Ishikawa (cell line): ENCODE measurements at regions not wholly inside any gene's neighbourhood (a gene's known extent, or its start where the extent isn't known, plus 50 kb on each side); places are given as distances from the start of the nearest gene placed in this dataset.

Source experiments
- CEBPB ChIP-seq: IDR thresholded peaks from 2 replicates; pipeline ENCODE4 v1.6.1; 2012
- CREB1 ChIP-seq: IDR thresholded peaks from 2 replicates; pipeline ENCODE4 v1.6.1; 2012; ENCODE audit warnings: low read depth
- EP300 ChIP-seq: IDR thresholded peaks from 2 replicates; pipeline ENCODE4 v1.6.1; 2012; ENCODE audit warnings: borderline replicate concordance
- MAX ChIP-seq: IDR thresholded peaks from 2 replicates; pipeline ENCODE4 v1.6.1; 2012
- NFIC ChIP-seq: IDR thresholded peaks from 2 replicates; pipeline ENCODE4 v1.6.1; 2012
- RAD21 ChIP-seq: IDR thresholded peaks from 2 replicates; pipeline ENCODE4 v1.6.1; 2012; ENCODE audit warnings: low read depth
- TAF1 ChIP-seq: IDR thresholded peaks from 2 replicates; pipeline ENCODE4 v1.6.1; 2012; ENCODE audit warnings: low read depth, mild to moderate bottlenecking
- TEAD4 ChIP-seq: IDR thresholded peaks from 2 replicates; pipeline ENCODE4 v1.6.1; 2012
- YY1 ChIP-seq: IDR thresholded peaks from 2 replicates; pipeline ENCODE4 v1.6.1; 2012; ENCODE audit warnings: low read depth
- TF ChIP-seq, protein P1 (sequence below): IDR thresholded peaks from 2 replicates; pipeline ENCODE4 v1.6.1; 2012
- TF ChIP-seq, protein P2 (sequence below): IDR thresholded peaks from 2 replicates; pipeline ENCODE4 v1.6.1; 2012; ENCODE audit warnings: low read depth, mild to moderate bottlenecking

DNA sequence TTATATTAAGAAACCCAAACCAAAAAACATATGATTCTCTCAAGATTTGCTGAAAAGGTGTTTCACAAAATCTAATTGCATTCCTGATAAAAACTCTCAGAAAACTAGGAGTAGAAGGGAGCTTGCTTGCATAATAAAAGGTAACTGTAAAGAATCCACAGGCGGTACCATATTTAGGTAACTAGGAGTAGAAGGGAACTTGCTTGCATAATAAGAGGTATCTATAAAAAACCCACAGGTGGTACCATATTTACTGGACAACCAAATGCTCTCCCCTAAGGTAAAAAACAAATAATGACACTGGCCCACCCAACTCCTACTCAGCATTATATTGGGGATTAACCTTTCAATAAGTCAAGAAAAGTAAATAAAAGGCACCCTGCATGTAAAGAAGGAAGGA lies 57.5 kb upstream of the FCN1 start:
- TF ChIP-seq CREB1 (no peak), CEBPB (no peak), RAD21 (no peak), EP300 (no peak), NFIC (no peak), MAX (no peak), YY1 (no peak), TAF1 (no peak), TEAD4 (no peak)
- TF ChIP-seq, protein P1, sequence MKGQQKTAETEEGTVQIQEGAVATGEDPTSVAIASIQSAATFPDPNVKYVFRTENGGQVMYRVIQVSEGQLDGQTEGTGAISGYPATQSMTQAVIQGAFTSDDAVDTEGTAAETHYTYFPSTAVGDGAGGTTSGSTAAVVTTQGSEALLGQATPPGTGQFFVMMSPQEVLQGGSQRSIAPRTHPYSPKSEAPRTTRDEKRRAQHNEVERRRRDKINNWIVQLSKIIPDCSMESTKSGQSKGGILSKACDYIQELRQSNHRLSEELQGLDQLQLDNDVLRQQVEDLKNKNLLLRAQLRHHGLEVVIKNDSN, result no peak
- TF ChIP-seq, protein P2, sequence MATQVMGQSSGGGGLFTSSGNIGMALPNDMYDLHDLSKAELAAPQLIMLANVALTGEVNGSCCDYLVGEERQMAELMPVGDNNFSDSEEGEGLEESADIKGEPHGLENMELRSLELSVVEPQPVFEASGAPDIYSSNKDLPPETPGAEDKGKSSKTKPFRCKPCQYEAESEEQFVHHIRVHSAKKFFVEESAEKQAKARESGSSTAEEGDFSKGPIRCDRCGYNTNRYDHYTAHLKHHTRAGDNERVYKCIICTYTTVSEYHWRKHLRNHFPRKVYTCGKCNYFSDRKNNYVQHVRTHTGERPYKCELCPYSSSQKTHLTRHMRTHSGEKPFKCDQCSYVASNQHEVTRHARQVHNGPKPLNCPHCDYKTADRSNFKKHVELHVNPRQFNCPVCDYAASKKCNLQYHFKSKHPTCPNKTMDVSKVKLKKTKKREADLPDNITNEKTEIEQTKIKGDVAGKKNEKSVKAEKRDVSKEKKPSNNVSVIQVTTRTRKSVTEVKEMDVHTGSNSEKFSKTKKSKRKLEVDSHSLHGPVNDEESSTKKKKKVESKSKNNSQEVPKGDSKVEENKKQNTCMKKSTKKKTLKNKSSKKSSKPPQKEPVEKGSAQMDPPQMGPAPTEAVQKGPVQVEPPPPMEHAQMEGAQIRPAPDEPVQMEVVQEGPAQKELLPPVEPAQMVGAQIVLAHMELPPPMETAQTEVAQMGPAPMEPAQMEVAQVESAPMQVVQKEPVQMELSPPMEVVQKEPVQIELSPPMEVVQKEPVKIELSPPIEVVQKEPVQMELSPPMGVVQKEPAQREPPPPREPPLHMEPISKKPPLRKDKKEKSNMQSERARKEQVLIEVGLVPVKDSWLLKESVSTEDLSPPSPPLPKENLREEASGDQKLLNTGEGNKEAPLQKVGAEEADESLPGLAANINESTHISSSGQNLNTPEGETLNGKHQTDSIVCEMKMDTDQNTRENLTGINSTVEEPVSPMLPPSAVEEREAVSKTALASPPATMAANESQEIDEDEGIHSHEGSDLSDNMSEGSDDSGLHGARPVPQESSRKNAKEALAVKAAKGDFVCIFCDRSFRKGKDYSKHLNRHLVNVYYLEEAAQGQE, result no peak
